Eye (tissue), 1 donor: ENCODE measurements at regions not wholly inside any gene's neighbourhood (a gene's known extent, or its start where the extent isn't known, plus 50 kb on each side); places are given as distances from the start of the nearest gene placed in this dataset.
A peak's percentile ranks its signal among the peaks of the same experiment; 100 is the strongest.

Experiments used
- DNase-seq: peaks from one replicate; pipeline ENCODE4 v3.0.0-alpha.2; 2015

- peak; percentile 65 for DNase-seq
Observed at GRCh38 chr2:217331523-217332416, 471.9 kb upstream of the TNP1 start.

- no peak for DNase-seq
Observed at GRCh38 chr2:217330647-217331046, 470.8 kb upstream of the TNP1 start.

GRCh38 chr2:217329023-217329431 is 469.2 kb upstream of the TNP1 start:
- DNase-seq: peak; percentile 31

GRCh38 chr2:217328622-217328978 is 468.7 kb upstream of the TNP1 start:
- DNase-seq: no peak

DNA sequence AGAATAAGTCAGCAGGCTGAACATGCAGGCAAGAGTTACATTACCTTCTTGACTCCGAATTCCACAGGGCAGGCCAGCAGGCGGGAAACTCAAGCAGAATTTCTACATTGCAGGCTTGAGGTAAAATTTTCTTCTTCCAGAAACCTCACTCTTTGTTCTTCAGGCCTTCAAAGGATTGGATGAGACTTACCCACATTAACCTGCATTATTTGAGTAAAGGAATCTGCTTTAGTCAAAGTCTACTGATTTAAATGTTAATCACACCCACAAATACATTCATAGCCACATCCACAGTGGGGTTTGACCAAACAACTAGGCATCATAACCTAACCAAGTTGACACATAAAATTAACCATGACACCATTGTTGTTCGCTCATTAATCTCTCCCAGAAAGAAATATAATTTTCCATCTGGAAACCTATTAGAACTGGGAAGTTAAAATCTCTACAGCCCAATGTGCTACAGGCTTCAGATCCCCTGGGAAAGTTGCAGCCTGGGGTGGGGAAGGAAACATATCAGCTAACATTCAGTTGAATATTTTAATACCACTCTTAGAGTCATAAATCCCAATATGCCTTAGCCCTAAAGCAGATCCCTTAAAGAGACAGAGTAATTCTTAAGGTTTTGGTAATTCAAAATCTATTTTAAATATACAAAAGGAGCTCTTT is 468.2 kb upstream of the TNP1 start:
- DNase-seq: no peak

- DNase-seq: no peak
Observed at GRCh38 chr2:217326238-217327022, 466.6 kb upstream of the TNP1 start.

- DNase-seq: no peak
Observed at GRCh38 chr2:217325816-217326215, 466.0 kb upstream of the TNP1 start.

GRCh38 chr2:217325251-217325650 is 465.4 kb upstream of the TNP1 start:
- no peak for DNase-seq

- no peak for DNase-seq
Observed at GRCh38 chr2:217316743-217317142, 456.9 kb upstream of the TNP1 start.

DNA sequence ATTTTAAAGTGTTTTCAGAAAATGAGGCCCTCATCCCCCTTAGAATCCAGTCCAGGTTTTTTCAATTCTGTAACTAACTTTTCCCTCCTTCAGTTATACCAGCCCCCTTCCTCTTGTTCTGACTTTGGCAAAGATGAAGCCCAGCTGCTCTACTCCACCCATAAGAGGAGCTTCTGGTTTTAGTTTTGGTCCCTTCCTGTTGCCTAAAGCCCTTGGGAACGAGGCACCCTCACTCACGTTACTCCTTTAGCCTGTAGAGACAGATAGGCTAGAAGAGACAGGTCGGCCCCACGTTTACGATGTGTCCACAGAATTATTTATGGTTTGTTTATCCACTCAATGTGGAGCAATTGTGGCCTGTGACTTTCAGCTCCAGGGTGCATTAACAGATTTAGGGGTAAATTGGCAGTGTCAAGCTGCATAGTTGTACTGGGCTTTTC is 454.2 kb upstream of the TNP1 start:
- DNase-seq: peak; percentile 38

- no peak for DNase-seq
Observed at GRCh38 chr2:217313386-217313785, 453.5 kb upstream of the TNP1 start.

DNA sequence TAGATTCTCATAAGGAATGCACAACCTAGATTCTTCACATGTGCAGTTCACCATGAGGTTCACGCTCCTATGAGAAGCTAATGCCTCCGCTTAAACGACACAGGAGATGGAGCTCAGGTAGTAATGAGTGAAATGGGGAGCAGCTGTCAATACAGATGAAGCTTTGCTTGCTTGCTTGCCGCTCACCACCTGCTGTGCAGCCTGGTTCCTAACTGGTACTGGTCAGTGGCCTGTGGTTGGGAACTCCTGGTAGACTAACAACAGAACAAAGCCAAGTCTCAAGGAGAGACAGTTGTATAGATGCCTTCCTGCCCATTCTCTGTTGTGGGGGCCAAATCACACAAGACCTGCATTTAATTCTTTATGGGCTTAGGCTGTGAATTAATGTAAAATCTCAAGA is 449.2 kb upstream of the TNP1 start:
- DNase-seq: no peak

GRCh38 chr2:217307023-217307422 is 447.2 kb upstream of the TNP1 start:
- DNase-seq: no peak

DNA sequence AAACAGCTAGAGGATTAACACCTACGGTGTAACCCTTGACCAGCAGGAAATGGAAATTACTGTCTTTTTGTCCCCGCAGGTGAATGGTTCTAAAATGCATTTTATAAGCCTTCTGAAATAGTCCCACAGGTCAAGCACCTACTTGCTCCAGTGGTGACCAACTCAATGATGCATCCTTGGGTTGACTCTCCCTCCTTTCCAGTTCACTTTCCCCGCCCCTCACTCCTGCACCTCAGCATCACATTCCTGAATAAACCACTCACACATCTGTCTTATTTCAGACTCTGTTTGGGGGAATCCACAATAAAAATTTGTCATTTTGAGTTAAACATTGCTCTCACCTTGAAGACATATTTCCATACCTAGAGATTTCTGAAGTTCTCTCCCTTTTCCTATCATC is 446.0 kb upstream of the TNP1 start:
- no peak for DNase-seq

GRCh38 chr2:217304582-217304981 is 444.7 kb upstream of the TNP1 start:
- DNase-seq: no peak

GRCh38 chr2:217302856-217303255 is 443.0 kb upstream of the TNP1 start:
- no peak for DNase-seq

DNA sequence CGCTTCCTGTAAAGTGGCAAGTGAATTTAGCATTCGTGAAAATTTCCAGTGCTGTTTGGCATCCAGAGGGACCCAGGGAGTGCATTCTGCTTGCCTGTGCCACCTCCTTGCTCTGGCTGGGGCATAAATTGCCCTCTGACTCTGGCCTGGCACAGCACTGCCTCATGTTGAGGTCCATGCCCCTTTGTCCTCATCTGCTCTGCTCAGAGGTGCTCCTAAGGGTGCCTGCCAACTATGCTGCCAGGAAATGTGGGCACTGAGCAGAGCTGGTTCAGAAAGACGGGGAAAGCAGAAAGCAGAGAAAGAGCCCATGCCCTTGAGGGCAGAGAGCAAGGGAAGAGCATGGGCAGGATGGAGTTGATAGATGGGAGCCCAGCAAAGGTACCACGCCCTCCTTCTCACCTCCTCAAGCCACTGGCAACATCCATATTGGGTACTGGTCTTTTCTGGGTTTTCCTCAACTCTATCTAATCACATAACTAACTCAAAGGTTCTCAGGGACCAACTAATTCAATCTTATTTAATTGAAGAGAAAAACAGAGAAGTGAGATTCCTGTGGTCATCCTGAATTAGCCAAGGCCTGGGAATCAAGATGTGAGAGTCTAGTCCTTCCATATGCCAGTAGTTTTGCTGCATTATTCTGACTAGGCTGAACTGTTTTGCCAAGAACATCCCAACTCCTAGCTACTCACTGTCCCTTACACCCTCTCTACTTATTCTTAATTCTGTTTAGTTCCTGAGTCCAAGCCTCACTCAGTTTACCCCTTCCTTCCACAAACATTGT is 441.5 kb upstream of the TNP1 start:
- DNase-seq: no peak

- peak; percentile 47 for DNase-seq
Observed at GRCh38 chr2:217299590-217299989, 439.7 kb upstream of the TNP1 start.

DNA sequence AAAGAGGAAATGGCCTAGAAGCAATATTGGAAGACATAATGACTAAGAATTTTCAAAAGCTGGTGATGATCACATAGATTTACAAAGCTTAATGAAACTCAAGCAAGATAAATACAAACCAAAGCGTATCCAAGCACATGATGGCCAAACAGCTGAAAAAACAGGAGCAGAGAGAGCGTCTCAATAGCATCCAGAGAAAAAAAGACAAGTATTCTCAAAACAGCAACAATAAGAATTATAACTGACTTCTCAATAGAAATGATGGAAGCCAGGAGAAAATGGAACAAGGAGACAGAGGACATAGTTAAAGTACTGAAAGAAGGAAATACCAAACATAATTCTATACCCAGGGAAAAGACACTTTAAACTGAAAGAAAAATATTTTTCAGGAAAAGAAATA is 437.2 kb upstream of the TNP1 start:
- DNase-seq: no peak

DNA sequence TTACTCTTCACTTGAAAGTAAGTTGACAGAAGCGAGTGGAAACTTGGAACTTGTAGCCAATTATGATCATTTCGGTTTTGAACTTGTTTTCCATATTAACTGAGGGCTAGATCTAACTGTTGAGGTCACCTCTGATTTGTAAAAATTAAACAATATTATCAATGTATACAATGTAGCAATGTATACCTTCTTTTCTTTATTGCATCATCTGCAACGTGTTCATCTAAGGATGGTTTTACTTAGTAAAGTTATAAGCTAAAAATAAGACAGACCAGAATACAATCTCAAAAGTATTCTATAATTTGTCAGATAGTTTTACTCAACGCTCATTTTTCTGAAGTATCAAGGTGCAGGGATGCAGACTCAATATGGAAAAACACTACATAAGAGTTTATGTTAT is 435.0 kb upstream of the TNP1 start:
- DNase-seq: no peak

GRCh38 chr2:217294211-217294610 is 434.3 kb upstream of the TNP1 start:
- no peak for DNase-seq

- no peak for DNase-seq
Observed at GRCh38 chr2:217293607-217294006, 433.7 kb upstream of the TNP1 start.

- no peak for DNase-seq
Observed at GRCh38 chr2:217293046-217293445, 433.2 kb upstream of the TNP1 start.
